IMR-90 (cell line): ENCODE measurements at regions not wholly inside any gene's neighbourhood (a gene's known extent, or its start where the extent isn't known, plus 50 kb on each side); places are given as distances from the start of the nearest gene placed in this dataset.

ENCODE experiments used
- BHLHE40 ChIP-seq: fragments of 150-350 bp; IDR thresholded peaks from 2 replicates; pipeline ENCODE4 v1.6.1; 2016; ENCODE audit warnings: mild to moderate bottlenecking, low read depth, low read length
- FOS ChIP-seq: fragments of 150-350 bp; IDR thresholded peaks from 2 replicates; pipeline ENCODE4 v1.6.1; 2016; ENCODE audit warnings: low read depth, low read length
- MXI1 ChIP-seq: IDR thresholded peaks from 2 replicates; pipeline ENCODE4 v1.6.1; 2012; ENCODE audit warnings: low read depth, mild to moderate bottlenecking, low read length, moderate library complexity, borderline replicate concordance
- POLR2A ChIP-seq: IDR thresholded peaks from 2 replicates; pipeline ENCODE4 v1.6.1; 2012; ENCODE audit warnings: mild to moderate bottlenecking, low read depth, low read length
- RFX5 ChIP-seq: IDR thresholded peaks from 2 replicates; pipeline ENCODE4 v1.8.0; 2012; ENCODE audit warnings: low read depth, mild to moderate bottlenecking, low read length, moderate library complexity
- USF2 ChIP-seq: fragments of 150-350 bp; IDR thresholded peaks from 2 replicates; pipeline ENCODE4 v1.6.1; 2017; ENCODE audit warnings: mild to moderate bottlenecking, antibody characterized with exemption, low read length, low read depth

GRCh38 chr6:14625173-14625895 is 507.8 kb downstream of the CD83 start:
- no peak for TF ChIP-seq BHLHE40
- TF ChIP-seq RFX5, result no peak
- no peak for TF ChIP-seq MXI1
- TF ChIP-seq FOS, result no peak
- no peak for TF ChIP-seq POLR2A
- TF ChIP-seq USF2, result no peak
